ENCODE measurements at regions not wholly inside any gene's neighbourhood (a gene's known extent, or its start where the extent isn't known, plus 50 kb on each side); places are given as distances from the start of the nearest gene placed in this dataset.

- TF ChIP-seq CTCF (conservative IDR thresholded peaks at IDR 0.05; ENCODE audit: low read depth, low read length) = no peak
- no peak for TF ChIP-seq EZH2 (IDR thresholded peaks at IDR 0.05; ENCODE audit: borderline replicate concordance, low read depth, low read length, poor library complexity, severe bottlenecking)
- BruUV-seq (replicated peaks) = no TSS peak
- POLR2A ChIA-PET (ENCODE audit: low non-redundant PET) = no interaction called here
Observed at GRCh38 chr11:25339281-25339680, 842.4 kb downstream of the LUZP2 start.

GRCh38 chr11:25349537-25349936 lies 852.7 kb downstream of the LUZP2 start:
- H3K4me3 ChIP-seq (ENCODE audit: low read depth, low read length, poor library complexity, severe bottlenecking) = no peak overlapping the region
- ChIA-PET CTCF (no interaction called here), POLR2A (ENCODE audit: low non-redundant PET) (no interaction called here)
- H3K27ac ChIP-seq (ENCODE audit: low read depth, low read length, poor library complexity, severe bottlenecking) = no peak overlapping the region
- no peak for DNase-seq (ENCODE audit: low spot score)
- intact Hi-C loops (cut with micrococcal nuclease; ENCODE audit: unreplicated experiment) = no loop called here
- no peaks in the 10 kb centered on the region for H3K36me3 ChIP-seq (ENCODE audit: insufficient read depth, low read length, poor library complexity, severe bottlenecking)
- TF ChIP-seq EZH2 (IDR thresholded peaks at IDR 0.05; ENCODE audit: borderline replicate concordance, low read depth, low read length, poor library complexity, severe bottlenecking) (no peak), CTCF (conservative IDR thresholded peaks at IDR 0.05; ENCODE audit: low read depth, low read length) (no peak)
- H3K4me1 ChIP-seq (ENCODE audit: insufficient read depth, low read length, poor library complexity, severe bottlenecking) = no peaks in the 10 kb centered on the region
- no TSS peak for BruUV-seq (replicated peaks)
- H3K9me3 ChIP-seq (ENCODE audit: low read depth, low read length, poor library complexity, severe bottlenecking) = no peaks in the 10 kb centered on the region
- no peaks in the 10 kb centered on the region for H3K27me3 ChIP-seq (replicated peaks; ENCODE audit: insufficient read depth, low read depth, low read length, poor library complexity)

More at GRCh38 chr11:25339281-25339680, 842.4 kb downstream of the LUZP2 start:
- intact Hi-C loops (cut with micrococcal nuclease; ENCODE audit: unreplicated experiment) = no loop called here
- no peaks in the 10 kb centered on the region for H3K9me3 ChIP-seq (ENCODE audit: low read depth, low read length, poor library complexity, severe bottlenecking)
- no peaks in the 10 kb centered on the region for H3K36me3 ChIP-seq (ENCODE audit: insufficient read depth, low read length, poor library complexity, severe bottlenecking)
- H3K4me1 ChIP-seq (ENCODE audit: insufficient read depth, low read length, poor library complexity, severe bottlenecking) = no peaks in the 10 kb centered on the region
- CTCF ChIA-PET = no interaction called here
- no peaks in the 10 kb centered on the region for H3K27me3 ChIP-seq (replicated peaks; ENCODE audit: insufficient read depth, low read depth, low read length, poor library complexity)
- H3K4me3 ChIP-seq (ENCODE audit: low read depth, low read length, poor library complexity, severe bottlenecking) = no peak overlapping the region
- H3K27ac ChIP-seq (ENCODE audit: low read depth, low read length, poor library complexity, severe bottlenecking) = no peak overlapping the region
- no peak for DNase-seq (ENCODE audit: low spot score)

GRCh38 chr11:25350899-25351803 lies 854.3 kb downstream of the LUZP2 start:
- no peaks in the 10 kb centered on the region for H3K4me1 ChIP-seq (ENCODE audit: insufficient read depth, low read length, poor library complexity, severe bottlenecking)
- no TSS peak for BruUV-seq (replicated peaks)
- no peaks in the 10 kb centered on the region for H3K36me3 ChIP-seq (ENCODE audit: insufficient read depth, low read length, poor library complexity, severe bottlenecking)
- ChIA-PET POLR2A (ENCODE audit: low non-redundant PET) (no interaction called here), CTCF (no interaction called here)
- TF ChIP-seq CTCF (conservative IDR thresholded peaks at IDR 0.05; ENCODE audit: low read depth, low read length) = no peak
- TF ChIP-seq EZH2 (IDR thresholded peaks at IDR 0.05; ENCODE audit: borderline replicate concordance, low read depth, low read length, poor library complexity, severe bottlenecking) = no peak
- H3K9me3 ChIP-seq (ENCODE audit: low read depth, low read length, poor library complexity, severe bottlenecking) = no peaks in the 10 kb centered on the region
- H3K4me3 ChIP-seq (ENCODE audit: low read depth, low read length, poor library complexity, severe bottlenecking) = no peak overlapping the region
- intact Hi-C loops (cut with micrococcal nuclease; ENCODE audit: unreplicated experiment) = no loop called here
- H3K27me3 ChIP-seq (replicated peaks; ENCODE audit: insufficient read depth, low read depth, low read length, poor library complexity) = no peaks in the 10 kb centered on the region
- H3K27ac ChIP-seq (ENCODE audit: low read depth, low read length, poor library complexity, severe bottlenecking) = no peak overlapping the region
- no peak for DNase-seq (ENCODE audit: low spot score)
